Activated naive CD4-positive, alpha-beta T cell treated with Interleukin-2 at 50 U/mL for 16 hours (primary cell): ENCODE measurements at regions not wholly inside any gene's neighbourhood (a gene's known extent, or its start where the extent isn't known, plus 50 kb on each side); places are given as distances from the start of the nearest gene placed in this dataset.
"Not testable (repeated sequence)": the region's sequence is repeated elsewhere in the genome, so short reads cannot be mapped to it uniquely, and the experiment has no call there.

Experiments
- DNase-seq: peaks from one replicate; pipeline ENCODE4 v3.0.0-alpha.2; 2020

GRCh38 chr7:66413379-66414114 is 208.4 kb downstream of the TPST1 start:
- DNase-seq, result peak; percentile 82

- DNase-seq, result no peak
These were observed 210.6 kb downstream of the TPST1 start for GRCh38 chr7:66415659-66416265.

GRCh38 chr7:66418537-66418936 is 210.1 kb upstream of the KCTD7 start:
- no peak for DNase-seq

GRCh38 chr7:66419210-66419609 is 209.5 kb upstream of the KCTD7 start:
- no peak for DNase-seq

- no peak for DNase-seq
These were observed 206.7 kb upstream of the KCTD7 start for GRCh38 chr7:66421830-66422475.

- DNase-seq, result no peak
These were observed 205.0 kb upstream of the KCTD7 start for GRCh38 chr7:66423729-66424128.

GRCh38 chr7:66426332-66426731 is 202.3 kb upstream of the KCTD7 start:
- DNase-seq, result no peak

GRCh38 chr7:66426996-66427395 is 201.7 kb upstream of the KCTD7 start:
- no peak for DNase-seq

- DNase-seq, result no peak
These were observed 200.7 kb upstream of the KCTD7 start for GRCh38 chr7:66427956-66428355.

- no peak for DNase-seq
These were observed 199.1 kb upstream of the KCTD7 start for GRCh38 chr7:66429498-66430163.

- DNase-seq, result no peak
These were observed 198.5 kb upstream of the KCTD7 start for GRCh38 chr7:66430164-66430545.

- DNase-seq, result not testable (repeated sequence)
These were observed 189.8 kb upstream of the KCTD7 start for GRCh38 chr7:66438703-66439405.

- no peak for DNase-seq
These were observed 186.3 kb upstream of the KCTD7 start for GRCh38 chr7:66442385-66442784.

- no peak for DNase-seq
These were observed 184.7 kb upstream of the KCTD7 start for GRCh38 chr7:66443946-66444345.

- DNase-seq, result not testable (repeated sequence)
These were observed 181.7 kb upstream of the KCTD7 start for GRCh38 chr7:66447007-66447406.

- DNase-seq, result not testable (repeated sequence)
These were observed 177.9 kb upstream of the KCTD7 start for GRCh38 chr7:66450814-66451213.

GRCh38 chr7:66451713-66452112 is 177.0 kb upstream of the KCTD7 start:
- not testable (repeated sequence) for DNase-seq

GRCh38 chr7:66452165-66452564 is 176.5 kb upstream of the KCTD7 start:
- no peak for DNase-seq

- no peak for DNase-seq
These were observed 175.3 kb upstream of the KCTD7 start for GRCh38 chr7:66453340-66453739.

- no peak for DNase-seq
These were observed 174.0 kb upstream of the KCTD7 start for GRCh38 chr7:66454600-66455225.

GRCh38 chr7:66455432-66455831 is 173.2 kb upstream of the KCTD7 start:
- DNase-seq, result not testable (repeated sequence)

- DNase-seq, result not testable (repeated sequence)
These were observed 172.2 kb upstream of the KCTD7 start for GRCh38 chr7:66456431-66456830.
